GM12864 (cell line): ENCODE measurements at regions not wholly inside any gene's neighbourhood (a gene's known extent, or its start where the extent isn't known, plus 50 kb on each side); places are given as distances from the start of the nearest gene placed in this dataset.
"Not testable (repeated sequence)": the region's sequence is repeated elsewhere in the genome, so short reads cannot be mapped to it uniquely, and the experiment has no call there.

Experiments
- DNase-seq: peaks from one replicate; pipeline ENCODE4 v3.0.0-alpha.2; 2011; ENCODE audit warnings: low read depth
- H3K4me3 ChIP-seq: 2 replicates; pipeline ENCODE4 v1.5.1; 2011; ENCODE audit warnings: mild to moderate bottlenecking, low read depth, low read length, control low read depth
- CTCF ChIP-seq: IDR thresholded peaks from 2 replicates; pipeline ENCODE4 v1.5.1; 2011; ENCODE audit warnings: low read depth, mild to moderate bottlenecking, moderate library complexity, low read length, control low read depth, inconsistent platforms; ENCODE audit errors: missing control alignments

DNA sequence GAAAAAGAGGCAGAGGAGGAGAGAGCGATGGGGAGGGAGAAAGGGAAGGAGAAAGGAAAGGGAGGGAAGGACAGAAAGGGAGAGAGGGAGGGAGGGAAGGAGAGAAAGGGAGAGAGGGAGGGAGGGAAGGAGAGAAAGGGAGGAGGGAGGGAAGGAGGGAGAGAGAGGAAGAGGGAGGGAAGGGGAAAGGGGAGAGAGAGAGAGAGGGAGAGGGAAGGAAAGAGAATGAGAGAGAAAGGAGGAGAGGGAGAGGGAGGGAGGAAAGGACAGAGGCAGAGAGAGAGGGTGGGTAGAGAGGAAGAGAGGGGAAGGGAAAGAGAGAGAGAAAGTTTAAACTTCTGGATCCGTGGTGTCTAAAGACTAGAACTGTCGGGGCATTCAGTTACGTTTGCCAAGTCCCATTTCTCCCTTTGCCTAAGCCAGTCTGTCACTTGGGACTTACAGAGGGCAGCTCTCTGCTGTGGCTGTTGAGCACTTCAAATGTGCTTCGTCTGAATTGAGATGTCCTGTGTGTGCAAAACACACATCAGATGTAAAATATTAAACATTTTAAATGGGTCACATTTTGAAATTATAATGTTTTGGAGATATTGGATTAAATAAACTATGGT is 62.6 kb downstream of the PLXNA1 start:
- no peak for TF ChIP-seq CTCF
- H3K4me3 ChIP-seq, result no peak overlapping the region
- DNase-seq, result no peak

GRCh38 chr3:127046690-127047089 is 63.8 kb downstream of the PLXNA1 start:
- H3K4me3 ChIP-seq, DNase-seq: not testable (repeated sequence)

DNA sequence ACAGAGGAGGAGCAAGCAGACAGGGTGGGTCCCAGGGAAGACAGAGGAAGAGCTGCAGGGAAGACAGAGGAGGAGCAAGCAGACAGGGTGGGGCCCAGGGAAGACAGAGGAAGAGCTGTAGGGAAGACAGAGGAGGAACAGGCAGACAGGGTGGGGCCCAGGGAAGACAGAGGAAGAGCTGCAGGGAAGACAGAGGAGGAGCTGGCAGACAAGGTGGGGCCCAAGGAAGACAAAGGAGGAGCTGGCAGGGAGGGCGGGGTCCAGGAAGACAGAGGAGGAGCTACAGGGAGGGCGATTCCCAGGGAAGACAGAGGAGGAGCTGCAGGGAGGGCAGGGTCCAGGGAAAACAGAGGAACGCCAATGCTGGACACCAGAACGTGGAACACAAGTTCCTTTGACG is 66.5 kb downstream of the PLXNA1 start:
- H3K4me3 ChIP-seq, result no peak overlapping the region
- no peak for TF ChIP-seq CTCF
- no peak for DNase-seq

- no peak for TF ChIP-seq CTCF
- H3K4me3 ChIP-seq, result no peak overlapping the region
- DNase-seq, result no peak
Observed at GRCh38 chr3:127050733-127051132, 67.8 kb downstream of the PLXNA1 start.

DNA sequence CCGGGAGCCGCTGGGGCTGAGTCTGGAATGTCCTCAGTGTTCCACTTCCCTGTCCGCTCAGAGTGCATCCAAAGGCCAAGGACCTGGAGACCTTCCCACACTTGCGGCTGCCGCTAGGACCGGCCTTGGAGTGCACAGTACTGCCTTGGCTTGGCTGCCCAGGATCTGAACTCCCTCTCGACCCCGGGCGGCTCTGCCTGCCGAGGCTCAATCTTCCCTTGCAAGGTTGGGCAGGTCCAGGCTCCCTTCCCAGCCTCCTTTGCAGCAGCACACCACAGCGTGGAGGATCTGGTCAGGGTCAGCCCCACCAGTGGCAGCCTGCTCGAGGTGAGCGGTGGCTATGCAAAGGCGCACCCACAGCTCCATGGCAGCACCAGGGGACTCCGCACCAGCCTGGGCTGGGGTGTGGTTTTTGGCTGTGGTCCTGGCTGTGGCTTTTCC is 69.2 kb downstream of the PLXNA1 start:
- no peak for DNase-seq
- TF ChIP-seq CTCF, result no peak
- H3K4me3 ChIP-seq, result no peak overlapping the region

GRCh38 chr3:127053026-127053425 is 70.1 kb downstream of the PLXNA1 start:
- TF ChIP-seq CTCF, result no peak
- H3K4me3 ChIP-seq, result no peak overlapping the region
- DNase-seq, result no peak

GRCh38 chr3:127053450-127053849 is 70.5 kb downstream of the PLXNA1 start:
- DNase-seq, result no peak
- no peak overlapping the region for H3K4me3 ChIP-seq
- no peak for TF ChIP-seq CTCF
